Sigmoid colon (tissue), 6 donors: ENCODE measurements at regions not wholly inside any gene's neighbourhood (a gene's known extent, or its start where the extent isn't known, plus 50 kb on each side); places are given as distances from the start of the nearest gene placed in this dataset.

Experiments used
- DNase-seq: peaks from one replicate; pipeline ENCODE4 v3.0.0-alpha.2; 2019
- H3K27ac ChIP-seq, 4 donors: fragments of 200-600 bp; sonication (generic); one replicate each; pipeline ENCODE4 v1.5.1; 2016 to 2019; ENCODE audit warnings: mild to moderate bottlenecking in 1 of 4
- H3K27me3 ChIP-seq, 3 donors: fragments of 200-600 bp; sonication (generic); one replicate each; pipeline ENCODE4 v1.5.1; 2019; ENCODE audit warnings: mild to moderate bottlenecking in 1 of 3
- H3K36me3 ChIP-seq, 4 donors: fragments of 200-600 bp; sonication (generic); one replicate each; pipeline ENCODE4 v1.5.1; 2016 to 2019
- H3K4me1 ChIP-seq, 4 donors: fragments of 200-600 bp; sonication (generic); one replicate each; pipeline ENCODE4 v1.5.1; 2017 to 2019
- H3K4me3 ChIP-seq, 4 donors: fragments of 200-600 bp; sonication (generic); one replicate each; pipeline ENCODE4 v1.5.1; 2017 to 2019; ENCODE audit warnings: mild to moderate bottlenecking in 2 of 4, moderate library complexity in 1 of 4
- H3K9me3 ChIP-seq, 4 donors: fragments of 200-600 bp in 3 of 4; sonication (generic) in 3 of 4; one replicate each; pipeline versions ENCODE4 v1.5.1 to v1.6.1; 2013 to 2019
- EP300 ChIP-seq, 4 donors: sonication (generic); formaldehyde crosslinking; IDR thresholded peaks; one replicate each; pipeline ENCODE4 v1.6.1; 2017; ENCODE audit warnings: antibody characterized with exemption in 4 of 4
- POLR2A ChIP-seq, 2 donors: fragments of 450-650 bp; IDR thresholded peaks; one replicate each; pipeline ENCODE4 v1.6.1; 2016; ENCODE audit warnings: antibody characterized with exemption in 2 of 2, mild to moderate bottlenecking in 2 of 2, moderate library complexity in 2 of 2
- POLR2AphosphoS5 ChIP-seq, 4 donors: sonication (generic); formaldehyde crosslinking; IDR thresholded peaks; one replicate each; pipeline ENCODE4 v1.6.1; 2017; ENCODE audit warnings: antibody characterized with exemption in 4 of 4
- WGBS, 2 donors: extraction: QIAGEN DNeasy Blood & Tissue Kit; methylation state at CpG; one replicate each; pipeline ENCODE4 v1.1.7; 2013; 5-methylcytosine and 5-hydroxymethylcytosine counted together
- intact Hi-C: fragments of 100-400 bp; cut with DNase I; formaldehyde crosslinking; loops from one replicate; pipeline ENCODE4 v1.15.1; 2023
- TF ChIP-seq, protein P1 (sequence below), 4 experiments: fragments of 450-650 bp in 3 of 4; fragments of 200-600 bp in 1 of 4; IDR thresholded peaks; one replicate each; pipeline ENCODE4 v1.5.1; 2016 to 2019; ENCODE audit warnings: antibody characterized with exemption in 4 of 4, mild to moderate bottlenecking in 3 of 4, moderate library complexity in 2 of 4
- donor health status: healthy with polysubstance abuse.
- donor health status: healthy.

DNA sequence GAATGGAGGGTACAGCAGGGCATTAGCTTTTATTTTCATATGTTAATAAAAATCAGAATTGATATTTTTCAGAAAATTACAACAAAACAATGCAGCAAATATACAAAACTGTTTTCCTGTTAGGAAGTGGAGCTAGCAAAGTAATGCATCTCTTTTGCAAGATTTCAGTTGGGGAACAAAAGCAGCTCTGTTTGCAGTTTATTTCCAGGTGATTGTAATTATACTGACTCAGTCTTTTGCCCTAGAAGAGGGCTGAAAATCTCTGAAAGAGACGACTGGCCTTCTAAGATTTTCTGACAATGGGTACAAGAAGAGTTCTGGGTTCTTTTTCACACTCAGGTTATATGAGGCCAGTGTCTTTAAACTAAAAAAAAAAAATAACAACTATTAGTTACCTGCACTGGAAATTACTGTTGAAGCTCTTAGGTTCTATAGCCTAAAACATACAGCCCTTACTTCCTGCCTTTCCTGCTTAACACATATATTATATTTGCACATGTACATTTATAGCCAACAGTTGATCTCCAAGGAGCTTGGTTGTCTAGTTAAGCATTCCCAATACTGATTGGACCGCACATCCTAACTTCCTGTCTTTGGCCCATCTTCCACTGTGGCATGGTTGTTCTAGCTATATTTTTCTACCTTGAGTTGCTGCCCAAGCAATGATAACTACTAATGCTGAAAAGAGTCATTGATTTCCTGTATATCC, 199.1 kb upstream of the KRR1 start:
- Histone ChIP-seq H3K4me1 (peaks cover 0 to 15% (median 12%) of the 10 kb centered on the region in 4 donors), H3K36me3 (no peaks in the 10 kb centered on the region), H3K27me3 (no peaks in the 10 kb centered on the region), H3K4me3 (no peak overlapping the region), H3K9me3 (no peaks in the 10 kb centered on the region), H3K27ac (no peak overlapping the region)
- DNase-seq, result no peak
- intact Hi-C loops, result no loop called here
- 26 to 73% methylated on average over 2 of the region's 2 CpGs for WGBS, 2 donors
- TF ChIP-seq POLR2A (IDR thresholded peaks at IDR 0.05), result no peak
- TF ChIP-seq, protein P1, sequence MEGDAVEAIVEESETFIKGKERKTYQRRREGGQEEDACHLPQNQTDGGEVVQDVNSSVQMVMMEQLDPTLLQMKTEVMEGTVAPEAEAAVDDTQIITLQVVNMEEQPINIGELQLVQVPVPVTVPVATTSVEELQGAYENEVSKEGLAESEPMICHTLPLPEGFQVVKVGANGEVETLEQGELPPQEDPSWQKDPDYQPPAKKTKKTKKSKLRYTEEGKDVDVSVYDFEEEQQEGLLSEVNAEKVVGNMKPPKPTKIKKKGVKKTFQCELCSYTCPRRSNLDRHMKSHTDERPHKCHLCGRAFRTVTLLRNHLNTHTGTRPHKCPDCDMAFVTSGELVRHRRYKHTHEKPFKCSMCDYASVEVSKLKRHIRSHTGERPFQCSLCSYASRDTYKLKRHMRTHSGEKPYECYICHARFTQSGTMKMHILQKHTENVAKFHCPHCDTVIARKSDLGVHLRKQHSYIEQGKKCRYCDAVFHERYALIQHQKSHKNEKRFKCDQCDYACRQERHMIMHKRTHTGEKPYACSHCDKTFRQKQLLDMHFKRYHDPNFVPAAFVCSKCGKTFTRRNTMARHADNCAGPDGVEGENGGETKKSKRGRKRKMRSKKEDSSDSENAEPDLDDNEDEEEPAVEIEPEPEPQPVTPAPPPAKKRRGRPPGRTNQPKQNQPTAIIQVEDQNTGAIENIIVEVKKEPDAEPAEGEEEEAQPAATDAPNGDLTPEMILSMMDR (IDR thresholded peaks at IDR 0.05), result no peak
- no peak for TF ChIP-seq EP300 (IDR thresholded peaks at IDR 0.05)
- no peak for TF ChIP-seq POLR2AphosphoS5 (IDR thresholded peaks at IDR 0.05)

DNA sequence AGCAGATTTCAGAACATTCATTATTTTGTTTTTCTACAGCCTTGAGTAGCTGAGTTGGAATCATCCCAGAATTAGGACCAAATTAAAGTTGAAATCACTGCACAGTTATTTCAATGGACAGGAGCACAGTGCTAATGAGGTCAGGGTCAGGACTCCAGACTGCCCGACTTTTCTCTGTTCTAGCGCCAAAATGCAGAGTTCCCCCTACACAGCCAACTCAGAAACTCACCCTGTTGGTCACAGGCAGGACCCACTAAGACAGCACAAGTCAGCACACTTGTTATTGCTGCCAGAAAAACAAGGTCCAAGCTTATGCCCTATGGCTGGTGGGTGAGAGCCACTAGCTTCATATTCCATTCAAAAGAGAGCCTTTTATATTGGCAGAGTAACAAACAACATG, 198.1 kb upstream of the KRR1 start:
- Histone ChIP-seq H3K9me3 (no peaks in the 10 kb centered on the region), H3K27ac (no peak overlapping the region), H3K27me3 (no peaks in the 10 kb centered on the region), H3K4me1 (peaks cover 0 to 16% (median 15%) of the 10 kb centered on the region in 4 donors), H3K36me3 (no peaks in the 10 kb centered on the region), H3K4me3 (no peak overlapping the region)
- no peak for DNase-seq
- WGBS, 2 donors, result 92 to 98% methylated on average over 2 of the region's 2 CpGs
- no peak for TF ChIP-seq POLR2AphosphoS5 (IDR thresholded peaks at IDR 0.05)
- TF ChIP-seq POLR2A (IDR thresholded peaks at IDR 0.05), result no peak
- TF ChIP-seq, protein P1 (IDR thresholded peaks at IDR 0.05), result no peak
- no peak for TF ChIP-seq EP300 (IDR thresholded peaks at IDR 0.05)
- intact Hi-C loops, result no loop called here

DNA sequence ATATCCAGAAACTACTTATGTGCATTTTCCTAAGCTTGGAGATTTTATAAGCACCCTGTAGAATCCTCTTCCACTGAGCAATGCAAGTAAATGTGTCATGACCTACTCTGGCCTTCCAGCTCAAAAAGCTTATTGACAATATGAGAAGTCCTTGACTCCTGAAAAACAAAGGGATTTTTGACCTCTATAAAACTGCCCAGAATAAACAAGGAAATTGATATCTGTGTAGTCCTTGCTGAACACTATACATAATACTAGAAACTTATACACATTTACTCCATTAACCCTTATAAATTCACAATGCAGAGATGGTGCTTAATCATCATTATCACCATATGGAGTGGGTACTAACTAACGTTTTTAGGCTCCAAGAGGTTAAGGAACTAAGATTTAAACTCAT, 197.4 kb upstream of the KRR1 start:
- no peak overlapping the region for H3K4me3 ChIP-seq

DNA sequence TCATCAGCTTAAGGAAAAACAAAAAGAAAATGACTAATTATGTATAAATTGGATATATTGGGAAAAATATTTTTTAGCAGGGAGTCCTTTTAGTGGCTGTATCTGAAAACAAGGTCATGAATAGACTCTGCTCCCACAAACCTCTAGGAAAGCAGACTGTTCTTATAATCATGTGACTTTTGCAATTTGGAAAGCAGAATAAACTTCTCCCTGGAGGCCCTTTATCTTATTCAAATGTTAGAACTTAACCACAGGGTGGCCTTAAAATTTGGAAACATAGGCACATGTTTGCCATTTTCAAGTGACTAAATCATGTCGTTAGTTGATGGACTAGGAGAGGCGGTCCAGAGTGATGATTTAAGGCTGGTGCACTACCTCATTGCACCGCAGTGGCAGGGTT, 196.6 kb upstream of the KRR1 start:
- 93 to 97% methylated on average over 3 of the region's 3 CpGs for WGBS, 2 donors
- Histone ChIP-seq H3K4me3 (no peak overlapping the region), H3K9me3 (no peaks in the 10 kb centered on the region), H3K4me1 (peaks cover 0 to 16% (median 15%) of the 10 kb centered on the region in 4 donors), H3K27me3 (no peaks in the 10 kb centered on the region), H3K27ac (no peak overlapping the region), H3K36me3 (no peaks in the 10 kb centered on the region)
- TF ChIP-seq POLR2AphosphoS5 (IDR thresholded peaks at IDR 0.05), result no peak
- TF ChIP-seq, protein P1 (IDR thresholded peaks at IDR 0.05), result no peak
- TF ChIP-seq EP300 (IDR thresholded peaks at IDR 0.05), result no peak
- no peak for TF ChIP-seq POLR2A (IDR thresholded peaks at IDR 0.05)
- DNase-seq, result no peak
- intact Hi-C loops, result no loop called here

More for the DNA sequence above, 197.4 kb upstream of the KRR1 start:
- DNase-seq, result no peak
- Histone ChIP-seq H3K4me1 (peaks cover 0 to 16% (median 15%) of the 10 kb centered on the region in 4 donors), H3K27ac (no peak overlapping the region), H3K9me3 (no peaks in the 10 kb centered on the region), H3K27me3 (no peaks in the 10 kb centered on the region), H3K36me3 (no peaks in the 10 kb centered on the region)
- TF ChIP-seq, protein P1 (IDR thresholded peaks at IDR 0.05), result no peak
- TF ChIP-seq POLR2AphosphoS5 (IDR thresholded peaks at IDR 0.05) (no peak), POLR2A (IDR thresholded peaks at IDR 0.05) (no peak), EP300 (IDR thresholded peaks at IDR 0.05) (no peak)
- intact Hi-C loops, result no loop called here
- WGBS, 2 donors, result 31 to 48% methylated on average over 1 of the region's 1 CpG
